Tibial artery (tissue), 4 donors: ENCODE measurements at regions not wholly inside any gene's neighbourhood (a gene's known extent, or its start where the extent isn't known, plus 50 kb on each side); places are given as distances from the start of the nearest gene placed in this dataset.

Source experiments
- DNase-seq, 2 donors: peaks; one replicate each; pipeline ENCODE4 v3.0.0-alpha.2; 2019
- H3K27ac ChIP-seq, 2 donors: fragments of 200-600 bp; sonication (generic) in 1 of 2; 1 replicate in 1 of 2; 2 replicates in 1 of 2; pipeline ENCODE4 v1.5.1; 2018 to 2019; ENCODE audit warnings: mild to moderate bottlenecking in 1 of 2
- H3K27me3 ChIP-seq, 2 donors: fragments of 200-600 bp; sonication (generic) in 1 of 2; one replicate each; pipeline versions ENCODE4 v1.5.1 to v1.6.0; 2016 to 2019
- H3K36me3 ChIP-seq, 3 donors: fragments of 200-600 bp; sonication (generic) in 2 of 3; one replicate each; pipeline ENCODE4 v1.5.1; 2016 to 2019; ENCODE audit warnings: mild to moderate bottlenecking in 2 of 3
- H3K4me1 ChIP-seq, 4 donors: fragments of 200-600 bp; sonication (generic) in 2 of 4; 1 replicate in 3 of 4; 2 replicates in 1 of 4; pipeline ENCODE4 v1.5.1; 2016 to 2019
- H3K4me3 ChIP-seq, 2 donors: fragments of 200-600 bp; sonication (generic) in 1 of 2; 1 replicate in 1 of 2; 2 replicates in 1 of 2; pipeline ENCODE4 v1.5.1; 2018 to 2019; ENCODE audit warnings: mild to moderate bottlenecking in 2 of 2
- H3K9me3 ChIP-seq, 3 donors: fragments of 200-600 bp; sonication (generic) in 1 of 3; one replicate each; pipeline ENCODE4 v1.5.1; 2016 to 2019
- CTCF ChIP-seq, 2 experiments: fragments of 200-600 bp in 1 of 2; fragments of 450-650 bp in 1 of 2; IDR thresholded peaks; one replicate each; pipeline ENCODE4 v1.5.1; 2017 to 2019; ENCODE audit warnings: antibody characterized with exemption in 2 of 2, mild to moderate bottlenecking in 1 of 2, moderate library complexity in 1 of 2
- intact Hi-C: fragments of 100-400 bp; cut with DNase I; formaldehyde crosslinking; loops from one replicate; pipeline ENCODE4 v1.15.0; 2023; ENCODE audit warnings: low total_unique reads

GRCh38 chr7:159226011-159226702 lies 81.5 kb upstream of the VIPR2 start:
- intact Hi-C loops: no loop called here
- no peaks in the 10 kb centered on the region for H3K27me3 ChIP-seq
- no peak overlapping the region for H3K27ac ChIP-seq
- H3K9me3 ChIP-seq: no peaks in the 10 kb centered on the region
- no peak for TF ChIP-seq CTCF (IDR thresholded peaks at IDR 0.05)
- H3K4me1 ChIP-seq: peaks cover 0 to 16% (median 8%) of the 10 kb centered on the region in 4 donors
- no peak for DNase-seq
- H3K4me3 ChIP-seq: no peak overlapping the region
- H3K36me3 ChIP-seq: no peaks in the 10 kb centered on the region

- no peak for TF ChIP-seq CTCF (IDR thresholded peaks at IDR 0.05)
- Histone ChIP-seq H3K4me3 (no peak overlapping the region), H3K27me3 (no peaks in the 10 kb centered on the region), H3K9me3 (no peaks in the 10 kb centered on the region), H3K36me3 (no peaks in the 10 kb centered on the region), H3K27ac (no peak overlapping the region), H3K4me1 (no peaks in the 10 kb centered on the region)
- no peak for DNase-seq
- intact Hi-C loops: no loop called here
Observed at GRCh38 chr7:159218607-159219006, 73.9 kb upstream of the VIPR2 start.

- TF ChIP-seq CTCF (IDR thresholded peaks at IDR 0.05): no peak
- H3K4me1 ChIP-seq: no peaks in the 10 kb centered on the region
- no peak for DNase-seq
- H3K27ac ChIP-seq: no peak overlapping the region
- intact Hi-C loops: no loop called here
- no peak overlapping the region for H3K4me3 ChIP-seq
- H3K27me3 ChIP-seq: no peaks in the 10 kb centered on the region
- H3K9me3 ChIP-seq: no peaks in the 10 kb centered on the region
- no peaks in the 10 kb centered on the region for H3K36me3 ChIP-seq
Observed at GRCh38 chr7:159218170-159218569, 73.5 kb upstream of the VIPR2 start.

DNA sequence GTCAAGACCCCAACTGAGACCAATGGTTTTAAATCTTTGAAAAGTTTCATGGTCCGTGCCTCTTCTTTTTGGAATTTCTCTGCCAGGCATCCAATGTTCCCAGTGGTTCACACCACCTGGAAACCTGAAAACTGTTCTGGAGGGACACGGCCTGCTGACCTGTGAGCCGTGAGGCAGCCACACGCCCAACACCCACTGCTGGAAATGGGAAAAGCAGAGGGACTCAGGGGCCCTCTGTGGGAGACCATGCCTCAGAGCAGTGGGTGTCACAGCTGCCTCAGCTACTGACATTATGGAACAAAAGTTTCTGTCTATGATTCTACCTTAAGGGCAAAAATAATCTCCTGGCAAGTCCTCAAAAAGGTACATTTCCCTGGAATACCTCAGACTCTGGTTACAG lies 70.4 kb upstream of the VIPR2 start:
- DNase-seq: no peak
- intact Hi-C loops: no loop called here
- no peaks in the 10 kb centered on the region for H3K27me3 ChIP-seq
- H3K4me1 ChIP-seq: peaks cover 0 to 22% (median 9%) of the 10 kb centered on the region in 4 donors
- no peaks in the 10 kb centered on the region for H3K36me3 ChIP-seq
- TF ChIP-seq CTCF (IDR thresholded peaks at IDR 0.05): no peak
- H3K9me3 ChIP-seq: no peaks in the 10 kb centered on the region
- no peak overlapping the region for H3K4me3 ChIP-seq
- no peak overlapping the region for H3K27ac ChIP-seq

- Histone ChIP-seq H3K27ac (no peak overlapping the region), H3K36me3 (no peaks in the 10 kb centered on the region), H3K4me1 (peaks cover 0 to 22% (median 9%) of the 10 kb centered on the region in 4 donors), H3K4me3 (no peak overlapping the region), H3K9me3 (no peaks in the 10 kb centered on the region), H3K27me3 (no peaks in the 10 kb centered on the region)
- no peak for DNase-seq
- intact Hi-C loops: no loop called here
- TF ChIP-seq CTCF (IDR thresholded peaks at IDR 0.05): no peak
Observed at GRCh38 chr7:159213253-159213652, 68.6 kb upstream of the VIPR2 start.

GRCh38 chr7:159212226-159212625 lies 67.6 kb upstream of the VIPR2 start:
- intact Hi-C loops: no loop called here
- no peaks in the 10 kb centered on the region for H3K27me3 ChIP-seq
- no peak overlapping the region for H3K4me3 ChIP-seq
- peak overlapping the region; percentile 63 to 75 for H3K27ac ChIP-seq
- no peaks in the 10 kb centered on the region for H3K9me3 ChIP-seq
- no peak for TF ChIP-seq CTCF (IDR thresholded peaks at IDR 0.05)
- H3K4me1 ChIP-seq: peaks cover 0 to 22% (median 9%) of the 10 kb centered on the region in 4 donors
- H3K36me3 ChIP-seq: no peaks in the 10 kb centered on the region
- DNase-seq: no peak
